Heart right ventricle (tissue), 16 donors: ENCODE measurements at regions not wholly inside any gene's neighbourhood (a gene's known extent, or its start where the extent isn't known, plus 50 kb on each side); places are given as distances from the start of the nearest gene placed in this dataset.
A peak's percentile ranks its signal among the peaks of the same experiment; 100 is the strongest.

Experiments used
- ATAC-seq, 8 donors: fragments of 200-7000 bp; cut with Tn5 transposase; one replicate each; pipeline ENCODE4 v1.9.1; 2020; ENCODE audit warnings: mild to moderate bottlenecking in 8 of 8, moderate library complexity in 8 of 8, moderate number of reproducible peaks in 1 of 8
- DNase-seq, 2 donors: peaks; one replicate each; pipeline ENCODE4 v3.0.0-alpha.2; 2020
- H3K27ac ChIP-seq, 10 donors: fragments of 200-600 bp; sonication (generic) in 2 of 10; one replicate each; pipeline versions ENCODE4 v1.5.0 to v1.8.0; 2020 to 2022; ENCODE audit warnings: mild to moderate bottlenecking in 3 of 10
- H3K27me3 ChIP-seq, 7 donors: fragments of 200-600 bp; one replicate each; pipeline ENCODE4 v1.8.0; 2021 to 2022; ENCODE audit warnings: mild to moderate bottlenecking in 2 of 7
- H3K36me3 ChIP-seq, 9 donors: fragments of 200-600 bp; sonication (generic) in 1 of 9; one replicate each; pipeline versions ENCODE4 v1.5.0 to v1.8.0; 2020 to 2022; ENCODE audit warnings: mild to moderate bottlenecking in 2 of 9
- H3K4me1 ChIP-seq, 9 donors: fragments of 200-600 bp; sonication (generic) in 1 of 9; one replicate each; pipeline versions ENCODE4 v1.5.0 to v1.8.0; 2020 to 2022; ENCODE audit warnings: mild to moderate bottlenecking in 4 of 9
- H3K4me3 ChIP-seq, 10 donors: fragments of 200-600 bp; sonication (generic) in 2 of 10; one replicate each; pipeline versions ENCODE4 v1.5.0 to v1.8.0; 2020 to 2022; ENCODE audit warnings: mild to moderate bottlenecking in 7 of 10, moderate library complexity in 2 of 10
- H3K9me3 ChIP-seq, 11 donors: fragments of 200-600 bp in 10 of 11; sonication (generic) in 2 of 11; one replicate each; pipeline versions ENCODE4 v1.5.0 to v1.8.0; 2013 to 2022; ENCODE audit warnings: mild to moderate bottlenecking in 2 of 11, control low read depth in 1 of 11, moderate library complexity in 1 of 11
- WGBS, 2 donors: extraction: QIAGEN DNeasy Blood & Tissue Kit; methylation state at CpG; one replicate each; pipeline ENCODE4 v1.1.7; 2013; ENCODE audit warnings: inconsistent platforms in 1 of 2; 5-methylcytosine and 5-hydroxymethylcytosine counted together
- intact Hi-C, 10 donors: fragments of 100-400 bp; cut with DNase I; formaldehyde crosslinking; loops; one replicate each; pipeline versions ENCODE4 v1.11.1 to v1.14.2; 2022
- TF ChIP-seq, protein P1 (sequence below), 9 donors: fragments of 200-600 bp; sonication (generic) in 2 of 9; IDR thresholded peaks; one replicate each; pipeline versions ENCODE4 v1.5.0 to v1.8.0; 2021 to 2022; ENCODE audit warnings: antibody characterized with exemption in 9 of 9, mild to moderate bottlenecking in 5 of 9, moderate library complexity in 1 of 9
- donor health status: Arrhythmogenic right ventricular cardiomyopathy.
- donor health status: ischemic (EF 13 %, LVEDD 7.1; RV severe dilation, severe dysfunction).
- donor health status: healthy with polysubstance abuse.
- donor health status: DM: no; HTN: yes; CAD: no.
- donor health status: DM: no; HTN: no; CAD: no.
- donor health status: ischemic (EF 25% LVEDD 6.9; RV normal size, moderate dysfunction).
- donor health status: ischemic (EF 25% LVEDD 5.7; RV mildly dilated, moderate dysfunction).
- donor health status: healthy.
- donor health status: DM: yes; HTN: yes; CAD: no.
- donor health status: Ischemic cardiomyopathy.
- donor health status: ischemic (EF 35%, LVEDD 5.7; RV mildly dilated, moderate dysfunction).
- donor health status: nonischemic (EF 11% LVEDD 7.7; RV severe dilation, severe dysfunction).
- donor health status: DM: yes; HTN: yes; CAD: no.
- donor health status: PGD.
- donor health status: ischemic (EF 29% LVEDD 5.4; RV normal size, mild dysfunction).
- donor health status: nonischemic (EF 23%, LVEDD 6.1; RV moderate dilation, normal function).

DNA sequence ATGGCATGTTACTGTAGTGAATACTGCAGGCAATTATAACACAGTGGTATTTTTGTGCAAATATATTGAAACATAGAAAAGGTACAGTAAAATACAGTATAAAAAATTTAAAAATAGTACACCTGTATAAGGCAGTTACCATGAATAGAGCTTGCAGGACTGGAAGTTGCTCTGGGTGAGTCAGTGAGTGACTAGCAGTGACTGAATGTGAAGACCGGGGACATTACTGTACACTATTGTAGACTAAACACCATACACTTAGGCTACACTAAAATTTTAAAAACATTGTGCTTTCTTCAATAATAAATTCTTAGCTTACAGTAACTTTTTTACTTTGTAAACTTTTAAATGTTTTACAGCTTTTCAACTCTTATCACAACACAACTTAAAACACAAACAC is 181.7 kb downstream of the GALC start:
- intact Hi-C loops, result no loop called here
- Histone ChIP-seq H3K27ac (no peak overlapping the region), H3K36me3 (no peaks in the 10 kb centered on the region), H3K4me1 (no peaks in the 10 kb centered on the region), H3K9me3 (no peaks in the 10 kb centered on the region), H3K4me3 (no peak overlapping the region), H3K27me3 (no peaks in the 10 kb centered on the region)
- DNase-seq (no peak), ATAC-seq (no peak)
- TF ChIP-seq, protein P1, sequence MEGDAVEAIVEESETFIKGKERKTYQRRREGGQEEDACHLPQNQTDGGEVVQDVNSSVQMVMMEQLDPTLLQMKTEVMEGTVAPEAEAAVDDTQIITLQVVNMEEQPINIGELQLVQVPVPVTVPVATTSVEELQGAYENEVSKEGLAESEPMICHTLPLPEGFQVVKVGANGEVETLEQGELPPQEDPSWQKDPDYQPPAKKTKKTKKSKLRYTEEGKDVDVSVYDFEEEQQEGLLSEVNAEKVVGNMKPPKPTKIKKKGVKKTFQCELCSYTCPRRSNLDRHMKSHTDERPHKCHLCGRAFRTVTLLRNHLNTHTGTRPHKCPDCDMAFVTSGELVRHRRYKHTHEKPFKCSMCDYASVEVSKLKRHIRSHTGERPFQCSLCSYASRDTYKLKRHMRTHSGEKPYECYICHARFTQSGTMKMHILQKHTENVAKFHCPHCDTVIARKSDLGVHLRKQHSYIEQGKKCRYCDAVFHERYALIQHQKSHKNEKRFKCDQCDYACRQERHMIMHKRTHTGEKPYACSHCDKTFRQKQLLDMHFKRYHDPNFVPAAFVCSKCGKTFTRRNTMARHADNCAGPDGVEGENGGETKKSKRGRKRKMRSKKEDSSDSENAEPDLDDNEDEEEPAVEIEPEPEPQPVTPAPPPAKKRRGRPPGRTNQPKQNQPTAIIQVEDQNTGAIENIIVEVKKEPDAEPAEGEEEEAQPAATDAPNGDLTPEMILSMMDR (IDR thresholded peaks at IDR 0.05), result no peak
- 95 to 100% methylated on average over 1 of the region's 1 CpG for WGBS, 2 donors

DNA sequence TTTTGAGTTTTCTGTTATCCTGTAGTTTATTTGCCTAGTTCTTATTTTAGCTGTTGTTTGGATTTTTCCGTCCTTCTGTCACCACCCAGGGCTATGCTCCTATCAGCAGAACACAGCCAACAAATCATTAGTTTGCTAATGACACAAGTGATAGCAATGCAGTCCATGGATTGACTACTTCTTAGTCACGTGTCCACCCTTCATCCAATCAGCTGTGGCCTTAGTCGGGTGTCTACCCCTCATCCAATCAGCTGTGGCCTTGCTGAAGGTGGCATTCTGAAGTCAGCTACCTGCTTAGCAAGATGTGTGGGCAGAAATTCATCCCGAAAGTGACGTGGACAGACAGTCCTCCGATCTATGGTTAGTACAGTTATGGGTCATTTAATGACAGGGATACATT is 182.3 kb downstream of the GALC start:
- ATAC-seq (no peak), DNase-seq (no peak)
- Histone ChIP-seq H3K4me1 (no peaks in the 10 kb centered on the region), H3K9me3 (no peaks in the 10 kb centered on the region), H3K27ac (no peak overlapping the region), H3K27me3 (no peaks in the 10 kb centered on the region), H3K36me3 (no peaks in the 10 kb centered on the region), H3K4me3 (no peak overlapping the region)
- TF ChIP-seq, protein P1 (IDR thresholded peaks at IDR 0.05), result no peak
- intact Hi-C loops, result no loop called here
- WGBS, 2 donors, result 73 to 77% methylated on average over 6 of the region's 6 CpGs

DNA sequence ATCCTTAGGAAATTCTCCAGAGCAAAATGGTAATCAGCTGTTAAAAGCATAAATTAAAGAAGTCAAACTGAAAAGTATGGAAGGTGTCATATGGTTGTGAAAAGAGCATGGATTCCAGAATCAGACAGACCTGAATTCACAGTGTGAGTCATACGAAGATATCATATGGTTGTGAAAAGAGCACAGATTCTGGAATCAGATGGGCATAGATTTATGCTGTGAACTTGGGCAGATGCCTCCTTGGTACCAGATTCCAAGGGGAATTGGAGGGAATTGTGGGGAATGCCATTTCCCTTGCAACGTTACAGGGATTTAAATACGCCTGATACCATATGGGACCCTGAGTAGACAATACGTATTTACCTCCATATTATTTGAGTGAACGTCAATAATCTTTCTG is 183.7 kb downstream of the GALC start:
- Histone ChIP-seq H3K9me3 (no peaks in the 10 kb centered on the region), H3K4me3 (no peak overlapping the region), H3K36me3 (no peaks in the 10 kb centered on the region), H3K4me1 (no peaks in the 10 kb centered on the region), H3K27ac (no peak overlapping the region), H3K27me3 (no peaks in the 10 kb centered on the region)
- intact Hi-C loops, result loop anchor here in 4 of 10 donors (5.0 to 10.0 kb wide), 2 partner anchors 86 to 88 kb away; no protein-coding TSS in a partner anchor
- DNase-seq (no peak), ATAC-seq (no peak)
- 72 to 75% methylated on average over 5 of the region's 5 CpGs for WGBS, 2 donors
- TF ChIP-seq, protein P1 (IDR thresholded peaks at IDR 0.05), result no peak

DNA sequence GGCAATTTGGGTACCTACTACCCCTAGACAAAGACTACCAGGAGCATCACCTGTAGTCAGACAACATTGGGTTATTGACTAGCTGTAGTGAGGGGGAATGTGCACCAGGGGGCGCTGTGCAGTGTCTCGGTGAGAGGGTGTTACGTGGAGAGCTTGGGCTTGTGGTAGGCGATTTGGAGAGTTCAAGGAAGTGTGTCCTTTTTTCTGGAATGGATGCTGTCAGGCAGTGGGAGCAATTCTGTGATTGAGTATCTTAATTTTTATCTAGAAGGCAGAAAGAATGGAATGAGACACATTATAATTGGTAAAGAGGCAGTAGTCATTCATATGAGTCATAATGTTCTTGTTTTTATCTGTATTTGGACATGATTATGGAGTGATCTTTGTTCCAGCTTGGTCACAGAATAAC is 187.7 kb downstream of the GALC start:
- no peak overlapping the region for H3K27ac ChIP-seq
- no peaks in the 10 kb centered on the region for H3K9me3 ChIP-seq
- no peaks in the 10 kb centered on the region for H3K27me3 ChIP-seq
- whole genome bisulfite sequencing, 2 donors, result 14 to 17% methylated on average over 4 of the region's 4 CpGs
- H3K4me3 ChIP-seq, result no peak overlapping the region
- DNase-seq (peak; percentile 25 to 29), ATAC-seq (peak in 5 of 8 donors; percentile 34 to 71 (median 45))
- TF ChIP-seq, protein P1 (IDR thresholded peaks at IDR 0.05), result peak in 8 of 9 donors; percentile 39 to 71 (median 64)
- H3K4me1 ChIP-seq, result no peaks in the 10 kb centered on the region
- no peaks in the 10 kb centered on the region for H3K36me3 ChIP-seq
- intact Hi-C loops, result loop anchor here in 9 of 10 donors (1.0 to 10.0 kb wide), 5 partner anchors 89 to 92 kb away; no protein-coding TSS in a partner anchor
